ENCODE measurements at regions not wholly inside any gene's neighbourhood (a gene's known extent, or its start where the extent isn't known, plus 50 kb on each side); places are given as distances from the start of the nearest gene placed in this dataset.

DNA sequence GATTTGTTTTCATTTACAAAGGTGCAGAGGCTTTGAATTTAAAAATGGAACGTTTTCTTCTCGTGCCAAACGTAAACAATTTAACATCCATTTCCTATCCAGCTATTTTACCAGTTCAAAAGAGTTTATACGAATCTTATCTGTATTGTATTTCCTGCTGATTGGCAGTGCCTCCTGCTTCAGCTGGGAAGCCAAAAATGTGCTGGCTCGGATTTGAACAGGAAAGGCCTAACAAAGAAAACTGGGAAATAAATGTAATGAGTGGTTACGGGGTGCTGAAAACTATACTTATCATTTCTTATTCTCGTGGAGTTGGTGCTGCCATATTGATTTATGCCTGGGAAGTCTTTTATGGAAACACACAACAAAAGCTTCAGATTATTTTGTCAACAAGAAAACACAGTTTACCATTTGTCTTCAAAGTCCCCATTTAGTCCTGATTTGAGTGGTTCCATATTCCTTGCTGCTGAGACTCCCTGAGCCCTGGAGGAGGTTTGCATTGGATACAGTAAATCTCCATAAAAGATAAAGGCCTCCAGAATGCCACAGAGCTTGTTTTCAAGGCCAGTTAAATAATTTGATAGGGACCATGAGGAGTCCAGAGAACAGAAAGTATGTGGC is 507.4 kb downstream of the RASEF start:
- H3K36me3 ChIP-seq (replicated peaks in 1 of 2; ENCODE audit: control insufficient read depth in 1 of 2, insufficient read depth in 2 of 2, low read length in 2 of 2), result no peaks in the 10 kb centered on the region
- no peak overlapping the region for H3K27ac ChIP-seq (ENCODE audit: low read depth in 1 of 2, low read length in 2 of 2)
- no peak overlapping the region for H3K9ac ChIP-seq (ENCODE audit: insufficient read depth, low read length, poor library complexity, severe bottlenecking)
- no peak for DNase-seq
- no peak overlapping the region for H3K4me2 ChIP-seq (replicated peaks; ENCODE audit: extremely low read depth, low read length, poor library complexity, severe bottlenecking)
- no peak overlapping the region for H2AFZ ChIP-seq (ENCODE audit: insufficient read depth, low read depth, low read length, poor library complexity, severe bottlenecking)
- no CpG with 5 or more reads among the region's 7 CpGs for WGBS (ENCODE audit: insufficient coverage)
- intact Hi-C loops (cut with micrococcal nuclease), result no loop called here
- no peaks in the 10 kb centered on the region for H4K20me1 ChIP-seq (ENCODE audit: insufficient read depth, low read length)
- H3K27ac Mint-ChIP-seq, result no peak overlapping the region
- TF ChIP-seq, protein P1, sequence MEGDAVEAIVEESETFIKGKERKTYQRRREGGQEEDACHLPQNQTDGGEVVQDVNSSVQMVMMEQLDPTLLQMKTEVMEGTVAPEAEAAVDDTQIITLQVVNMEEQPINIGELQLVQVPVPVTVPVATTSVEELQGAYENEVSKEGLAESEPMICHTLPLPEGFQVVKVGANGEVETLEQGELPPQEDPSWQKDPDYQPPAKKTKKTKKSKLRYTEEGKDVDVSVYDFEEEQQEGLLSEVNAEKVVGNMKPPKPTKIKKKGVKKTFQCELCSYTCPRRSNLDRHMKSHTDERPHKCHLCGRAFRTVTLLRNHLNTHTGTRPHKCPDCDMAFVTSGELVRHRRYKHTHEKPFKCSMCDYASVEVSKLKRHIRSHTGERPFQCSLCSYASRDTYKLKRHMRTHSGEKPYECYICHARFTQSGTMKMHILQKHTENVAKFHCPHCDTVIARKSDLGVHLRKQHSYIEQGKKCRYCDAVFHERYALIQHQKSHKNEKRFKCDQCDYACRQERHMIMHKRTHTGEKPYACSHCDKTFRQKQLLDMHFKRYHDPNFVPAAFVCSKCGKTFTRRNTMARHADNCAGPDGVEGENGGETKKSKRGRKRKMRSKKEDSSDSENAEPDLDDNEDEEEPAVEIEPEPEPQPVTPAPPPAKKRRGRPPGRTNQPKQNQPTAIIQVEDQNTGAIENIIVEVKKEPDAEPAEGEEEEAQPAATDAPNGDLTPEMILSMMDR (IDR thresholded peaks at IDR 0.05), result no peak
- H3K4me1 ChIP-seq (ENCODE audit: control insufficient read depth in 1 of 2, insufficient read depth in 2 of 2, low read length in 2 of 2), result no peaks in the 10 kb centered on the region
- H3K79me2 ChIP-seq (ENCODE audit: insufficient read depth, low read length), result no peaks in the 10 kb centered on the region
- H3K4me3 ChIP-seq (replicated peaks in 1 of 3; ENCODE audit: low read depth in 2 of 3, low read length in 3 of 3), result no peak overlapping the region
- no peak overlapping the region for H3K4me3 Mint-ChIP-seq
- no peaks in the 10 kb centered on the region for H3K27me3 ChIP-seq (ENCODE audit: control insufficient read depth in 2 of 2, insufficient read depth in 2 of 2, low read length in 2 of 2)
- H3K27me3 Mint-ChIP-seq (ENCODE audit: low read depth in 3 of 3), result peaks cover 0 to 1% (median 1%) of the 10 kb centered on the region in 3 donors
- H3K4me1 Mint-ChIP-seq, result no peaks in the 10 kb centered on the region
- H3K9me3 Mint-ChIP-seq, result peaks cover 0 to 3% (median 0%) of the 10 kb centered on the region in 7 donors
- no peaks in the 10 kb centered on the region for H3K9me3 ChIP-seq (replicated peaks in 1 of 2; ENCODE audit: control insufficient read depth in 1 of 2, insufficient read depth in 1 of 2, low read length in 2 of 2)
- H3K36me3 Mint-ChIP-seq, result no peaks in the 10 kb centered on the region

DNA sequence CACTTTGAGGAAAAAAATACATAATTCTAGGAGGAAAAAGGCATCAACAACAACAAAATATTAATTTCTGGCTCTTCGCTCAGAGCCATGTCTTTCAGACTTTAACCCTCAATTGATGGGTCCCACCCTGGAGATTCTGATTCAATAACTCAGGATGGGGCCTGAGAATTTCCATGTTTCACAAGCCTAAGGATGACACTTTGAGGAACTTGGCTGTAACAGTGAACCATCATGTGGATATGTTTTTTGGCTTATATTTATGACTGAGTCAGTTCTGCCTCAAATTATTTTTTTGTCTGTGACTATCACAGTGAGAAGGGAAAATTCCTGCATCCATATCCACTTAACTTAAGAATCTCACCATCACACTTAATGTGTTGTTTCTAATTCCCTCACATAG is 504.6 kb downstream of the RASEF start:
- no peaks in the 10 kb centered on the region for H4K20me1 ChIP-seq (ENCODE audit: insufficient read depth, low read length)
- no peak overlapping the region for H3K9ac ChIP-seq (ENCODE audit: insufficient read depth, low read length, poor library complexity, severe bottlenecking)
- H3K36me3 Mint-ChIP-seq, result no peaks in the 10 kb centered on the region
- no peak overlapping the region for H2AFZ ChIP-seq (ENCODE audit: insufficient read depth, low read depth, low read length, poor library complexity, severe bottlenecking)
- H3K79me2 ChIP-seq (ENCODE audit: insufficient read depth, low read length), result no peaks in the 10 kb centered on the region
- no peaks in the 10 kb centered on the region for H3K4me1 ChIP-seq (ENCODE audit: control insufficient read depth in 1 of 2, insufficient read depth in 2 of 2, low read length in 2 of 2)
- TF ChIP-seq, protein P1 (IDR thresholded peaks at IDR 0.05), result no peak
- intact Hi-C loops (cut with micrococcal nuclease), result no loop called here
- H3K4me3 ChIP-seq (replicated peaks in 1 of 3; ENCODE audit: low read depth in 2 of 3, low read length in 3 of 3), result no peak overlapping the region
- DNase-seq, result no peak
- no peaks in the 10 kb centered on the region for H3K4me1 Mint-ChIP-seq
- no peaks in the 10 kb centered on the region for H3K27me3 ChIP-seq (ENCODE audit: control insufficient read depth in 2 of 2, insufficient read depth in 2 of 2, low read length in 2 of 2)
- WGBS (ENCODE audit: insufficient coverage), result no CpG with 5 or more reads among the region's 1 CpG
- no peak overlapping the region for H3K27ac Mint-ChIP-seq
- H3K27ac ChIP-seq (ENCODE audit: low read depth in 1 of 2, low read length in 2 of 2), result no peak overlapping the region
- H3K4me2 ChIP-seq (replicated peaks; ENCODE audit: extremely low read depth, low read length, poor library complexity, severe bottlenecking), result no peak overlapping the region
- no peaks in the 10 kb centered on the region for H3K9me3 ChIP-seq (replicated peaks in 1 of 2; ENCODE audit: control insufficient read depth in 1 of 2, insufficient read depth in 1 of 2, low read length in 2 of 2)
- peaks cover 0 to 1% (median 1%) of the 10 kb centered on the region in 3 donors for H3K27me3 Mint-ChIP-seq (ENCODE audit: low read depth in 3 of 3)
- peaks cover 0 to 3% (median 0%) of the 10 kb centered on the region in 7 donors for H3K9me3 Mint-ChIP-seq
- H3K36me3 ChIP-seq (replicated peaks in 1 of 2; ENCODE audit: control insufficient read depth in 1 of 2, insufficient read depth in 2 of 2, low read length in 2 of 2), result no peaks in the 10 kb centered on the region
- H3K4me3 Mint-ChIP-seq, result no peak overlapping the region

All from CD14-positive monocyte (primary cell).